Spleen (tissue), 11 donors: ENCODE measurements at regions not wholly inside any gene's neighbourhood (a gene's known extent, or its start where the extent isn't known, plus 50 kb on each side); places are given as distances from the start of the nearest gene placed in this dataset.

Experiments
- DNase-seq: peaks from one replicate; pipeline ENCODE4 v3.0.0-alpha.2; 2020
- H3K27ac ChIP-seq, 8 donors: fragments of 200-600 bp; sonication (generic) in 7 of 8; 1 replicate in 4 of 8; 2 replicates in 4 of 8; pipeline versions ENCODE4 v1.5.0 to v1.8.0; 2016 to 2021; ENCODE audit warnings: inconsistent platforms in 4 of 8, mild to moderate bottlenecking in 4 of 8, moderate library complexity in 1 of 8
- H3K27me3 ChIP-seq, 7 donors: fragments of 200-600 bp; sonication (generic) in 6 of 7; replicated peaks in 1 of 7; 1 replicate in 4 of 7; 2 replicates in 3 of 7; pipeline versions ENCODE4 v1.5.0 to v1.8.0; 2016 to 2021; ENCODE audit warnings: inconsistent platforms in 3 of 7, mild to moderate bottlenecking in 1 of 7
- H3K36me3 ChIP-seq, 6 donors: fragments of 200-600 bp; sonication (generic) in 5 of 6; 1 replicate in 4 of 6; 2 replicates in 2 of 6; pipeline versions ENCODE4 v1.5.0 to v1.8.0; 2016 to 2021; ENCODE audit warnings: inconsistent platforms in 2 of 6
- H3K4me1 ChIP-seq, 6 donors: fragments of 200-600 bp; sonication (generic) in 5 of 6; 1 replicate in 3 of 6; 2 replicates in 3 of 6; pipeline versions ENCODE4 v1.5.0 to v1.8.0; 2016 to 2021; ENCODE audit warnings: inconsistent platforms in 3 of 6
- H3K4me3 ChIP-seq, 8 donors: fragments of 200-600 bp; sonication (generic) in 7 of 8; 1 replicate in 4 of 8; 2 replicates in 4 of 8; pipeline versions ENCODE4 v1.5.0 to v1.8.0; 2016 to 2021; ENCODE audit warnings: inconsistent platforms in 4 of 8, mild to moderate bottlenecking in 4 of 8, moderate library complexity in 2 of 8
- H3K9me3 ChIP-seq, 8 donors: fragments of 200-600 bp; sonication (generic) in 7 of 8; 1 replicate in 4 of 8; 2 replicates in 4 of 8; pipeline versions ENCODE4 v1.5.0 to v1.8.0; 2016 to 2021; ENCODE audit warnings: inconsistent platforms in 4 of 8
- CTCF ChIP-seq, 11 experiments: fragments of 200-600 bp in 7 of 11; fragments of 450-650 bp in 4 of 11; sonication (generic) in 4 of 11; IDR thresholded peaks in 8 of 11; conservative IDR thresholded peaks in 3 of 11; 1 replicate in 7 of 11; 2 replicates in 4 of 11; pipeline versions ENCODE4 v1.4.0 to v1.8.0; 2016 to 2021; ENCODE audit warnings: antibody characterized with exemption in 11 of 11, inconsistent platforms in 4 of 11, mild to moderate bottlenecking in 1 of 11
- POLR2A ChIP-seq, 3 donors: fragments of 450-650 bp; IDR thresholded peaks; one replicate each; pipeline ENCODE4 v1.5.1; 2017; ENCODE audit warnings: antibody characterized with exemption in 3 of 3, mild to moderate bottlenecking in 1 of 3
- POLR2AphosphoS5 ChIP-seq, 3 donors: sonication (generic); formaldehyde crosslinking; IDR thresholded peaks; one replicate each; pipeline ENCODE4 v1.5.1; 2017; ENCODE audit warnings: antibody characterized with exemption in 3 of 3
- WGBS, 5 donors: extraction: QIAGEN DNeasy Blood & Tissue Kit in 3 of 5; methylation state at CpG; one replicate each; pipeline versions ENCODE4 v1.1.5 to v1.1.7; 2013 to 2018; 5-methylcytosine and 5-hydroxymethylcytosine counted together
- intact Hi-C: fragments of 100-400 bp; cut with DNase I; formaldehyde crosslinking; loops from one replicate; pipeline ENCODE4 v1.15.0; 2023; ENCODE audit warnings: low total_unique reads
- donor health status: healthy with polysubstance abuse.
- donor health status: DM: no; HTN: no; CAD: no; lungs with moderate emphysema.
- donor health status: DM: no; HTN: no; CAD: no.
- donor health status: Bipolar disorder and iron deficiency.
- donor health status: healthy.
- donor health status: DM: no; HTN: no; CAD: no.
- donor health status: DM: yes; HTN: yes; CAD: no.

- intact Hi-C loops: no loop called here
- no peak overlapping the region for H3K27ac ChIP-seq
- TF ChIP-seq CTCF (IDR thresholded peaks at IDR 0.05 in 8 of 11, conservative IDR thresholded peaks at IDR 0.05 in 3 of 11) (no peak), POLR2A (IDR thresholded peaks at IDR 0.05) (no peak), POLR2AphosphoS5 (IDR thresholded peaks at IDR 0.05) (no peak)
- no peaks in the 10 kb centered on the region for H3K9me3 ChIP-seq
- WGBS, 5 donors: 49 to 66% (median 59%) methylated on average over 5 of the region's 5 CpGs
- H3K27me3 ChIP-seq: no peaks in the 10 kb centered on the region
- DNase-seq: no peak
- H3K36me3 ChIP-seq: no peaks in the 10 kb centered on the region
- no peaks in the 10 kb centered on the region for H3K4me1 ChIP-seq
- H3K4me3 ChIP-seq: no peak overlapping the region
These were observed 186.8 kb downstream of the CDH26 start for GRCh38 chr20:60144974-60145527.

GRCh38 chr20:60147004-60147403 is 188.8 kb downstream of the CDH26 start:
- DNase-seq: no peak
- H3K4me3 ChIP-seq: no peak overlapping the region
- no peaks in the 10 kb centered on the region for H3K36me3 ChIP-seq
- no peaks in the 10 kb centered on the region for H3K27me3 ChIP-seq
- whole genome bisulfite sequencing, 5 donors: 83 to 96% (median 89%) methylated on average over 2 of the region's 2 CpGs
- H3K4me1 ChIP-seq: no peaks in the 10 kb centered on the region
- intact Hi-C loops: no loop called here
- H3K27ac ChIP-seq: no peak overlapping the region
- H3K9me3 ChIP-seq: no peaks in the 10 kb centered on the region
- TF ChIP-seq POLR2A (IDR thresholded peaks at IDR 0.05): no peak
- no peak for TF ChIP-seq CTCF (IDR thresholded peaks at IDR 0.05 in 8 of 11, conservative IDR thresholded peaks at IDR 0.05 in 3 of 11)
- TF ChIP-seq POLR2AphosphoS5 (IDR thresholded peaks at IDR 0.05): no peak

- H3K4me1 ChIP-seq: no peaks in the 10 kb centered on the region
- DNase-seq: no peak
- no peak for TF ChIP-seq POLR2AphosphoS5 (IDR thresholded peaks at IDR 0.05)
- no peak for TF ChIP-seq POLR2A (IDR thresholded peaks at IDR 0.05)
- TF ChIP-seq CTCF (IDR thresholded peaks at IDR 0.05 in 8 of 11, conservative IDR thresholded peaks at IDR 0.05 in 3 of 11): no peak
- H3K36me3 ChIP-seq: no peaks in the 10 kb centered on the region
- no peaks in the 10 kb centered on the region for H3K9me3 ChIP-seq
- no peak overlapping the region for H3K27ac ChIP-seq
- no peaks in the 10 kb centered on the region for H3K27me3 ChIP-seq
- intact Hi-C loops: no loop called here
- no peak overlapping the region for H3K4me3 ChIP-seq
These were observed 190.7 kb downstream of the CDH26 start for GRCh38 chr20:60148885-60149284.

GRCh38 chr20:60152792-60153191 is 194.6 kb downstream of the CDH26 start:
- H3K4me3 ChIP-seq: no peak overlapping the region
- peaks cover 0 to 6% (median 0%) of the 10 kb centered on the region in 7 donors for H3K27me3 ChIP-seq
- intact Hi-C loops: no loop called here
- DNase-seq: no peak
- TF ChIP-seq POLR2A (IDR thresholded peaks at IDR 0.05) (no peak), CTCF (IDR thresholded peaks at IDR 0.05 in 8 of 11, conservative IDR thresholded peaks at IDR 0.05 in 3 of 11) (no peak), POLR2AphosphoS5 (IDR thresholded peaks at IDR 0.05) (no peak)
- H3K36me3 ChIP-seq: no peaks in the 10 kb centered on the region
- WGBS, 5 donors: 72 to 94% (median 85%) methylated on average over 3 of the region's 3 CpGs
- no peak overlapping the region for H3K27ac ChIP-seq
- H3K4me1 ChIP-seq: no peaks in the 10 kb centered on the region
- H3K9me3 ChIP-seq: peaks cover 0 to 7% (median 3%) of the 10 kb centered on the region in 8 donors
